ENCODE measurements at regions not wholly inside any gene's neighbourhood (a gene's known extent, or its start where the extent isn't known, plus 50 kb on each side); places are given as distances from the start of the nearest gene placed in this dataset.

DNA sequence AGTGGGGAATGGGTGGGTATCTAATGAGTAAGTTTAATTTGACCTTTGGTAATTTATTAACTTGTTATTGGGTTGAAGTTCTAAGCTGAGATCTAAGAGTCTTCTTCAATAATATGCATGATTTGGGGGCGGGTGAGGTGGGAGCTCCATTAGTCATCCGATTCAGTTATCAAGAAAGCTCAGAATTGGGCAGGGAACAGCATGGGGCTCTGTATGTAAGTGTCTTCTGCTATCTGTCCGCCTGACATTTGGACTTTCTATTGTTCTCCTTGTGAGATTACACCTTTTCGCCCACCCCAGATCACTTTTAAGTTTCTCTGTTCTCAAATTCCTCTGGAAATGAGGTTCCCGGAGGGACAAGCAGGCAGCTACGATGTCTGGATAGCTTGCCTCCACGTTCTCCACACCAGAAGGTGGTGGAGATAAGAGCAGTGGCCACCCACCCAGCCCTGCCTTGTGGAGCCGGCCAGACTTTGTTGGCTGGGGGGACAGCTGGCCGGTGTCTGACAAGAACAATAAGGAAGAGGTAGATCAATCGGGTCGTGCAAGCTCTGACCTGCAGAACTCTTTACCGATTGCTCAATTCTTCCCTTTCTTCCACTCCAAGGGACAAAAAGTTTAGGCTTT lies 75.5 kb upstream of the GATA6 start:
- Mint-ChIP-seq H3K9me3 (ENCODE audit: unreplicated experiment) (no peaks in the 10 kb centered on the region), H3K4me1 (ENCODE audit: unreplicated experiment) (peaks cover 28% of the 10 kb centered on the region), H3K27ac (ENCODE audit: unreplicated experiment) (no peak overlapping the region), H3K27me3 (ENCODE audit: unreplicated experiment) (no peaks in the 10 kb centered on the region), H3K36me3 (ENCODE audit: low read depth, unreplicated experiment) (no peaks in the 10 kb centered on the region), H3K4me3 (ENCODE audit: unreplicated experiment) (no peak overlapping the region)
- TF ChIP-seq, protein P1, sequence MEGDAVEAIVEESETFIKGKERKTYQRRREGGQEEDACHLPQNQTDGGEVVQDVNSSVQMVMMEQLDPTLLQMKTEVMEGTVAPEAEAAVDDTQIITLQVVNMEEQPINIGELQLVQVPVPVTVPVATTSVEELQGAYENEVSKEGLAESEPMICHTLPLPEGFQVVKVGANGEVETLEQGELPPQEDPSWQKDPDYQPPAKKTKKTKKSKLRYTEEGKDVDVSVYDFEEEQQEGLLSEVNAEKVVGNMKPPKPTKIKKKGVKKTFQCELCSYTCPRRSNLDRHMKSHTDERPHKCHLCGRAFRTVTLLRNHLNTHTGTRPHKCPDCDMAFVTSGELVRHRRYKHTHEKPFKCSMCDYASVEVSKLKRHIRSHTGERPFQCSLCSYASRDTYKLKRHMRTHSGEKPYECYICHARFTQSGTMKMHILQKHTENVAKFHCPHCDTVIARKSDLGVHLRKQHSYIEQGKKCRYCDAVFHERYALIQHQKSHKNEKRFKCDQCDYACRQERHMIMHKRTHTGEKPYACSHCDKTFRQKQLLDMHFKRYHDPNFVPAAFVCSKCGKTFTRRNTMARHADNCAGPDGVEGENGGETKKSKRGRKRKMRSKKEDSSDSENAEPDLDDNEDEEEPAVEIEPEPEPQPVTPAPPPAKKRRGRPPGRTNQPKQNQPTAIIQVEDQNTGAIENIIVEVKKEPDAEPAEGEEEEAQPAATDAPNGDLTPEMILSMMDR (IDR thresholded peaks at IDR 0.05; ENCODE audit: unreplicated experiment), result no peak
- DNase-seq (ENCODE audit: low spot score), result peak; percentile 5

DNA sequence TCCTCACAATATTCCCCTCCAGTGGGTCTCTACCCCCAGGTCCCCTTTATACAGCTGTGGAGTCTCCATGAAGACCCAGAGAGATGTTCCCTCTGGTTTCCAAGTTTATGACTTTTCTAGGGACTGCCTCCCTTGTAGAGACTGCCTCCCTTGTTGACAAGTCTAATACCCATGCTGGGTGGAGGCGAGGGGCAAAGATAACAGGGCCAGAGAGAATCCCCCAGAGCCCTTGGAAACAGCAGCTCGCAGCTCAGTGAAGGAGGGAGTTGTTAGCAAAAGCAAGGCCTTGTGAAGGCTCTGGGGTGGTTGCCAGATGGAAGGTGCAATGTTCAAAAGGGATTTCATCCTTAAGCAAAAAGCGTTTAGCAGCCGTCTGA lies 75.0 kb upstream of the GATA6 start:
- H3K36me3 Mint-ChIP-seq (ENCODE audit: low read depth, unreplicated experiment), result no peaks in the 10 kb centered on the region
- no peak for DNase-seq (ENCODE audit: low spot score)
- TF ChIP-seq, protein P1 (IDR thresholded peaks at IDR 0.05; ENCODE audit: unreplicated experiment), result no peak
- H3K27me3 Mint-ChIP-seq (ENCODE audit: unreplicated experiment), result no peaks in the 10 kb centered on the region
- H3K27ac Mint-ChIP-seq (ENCODE audit: unreplicated experiment), result no peak overlapping the region
- H3K9me3 Mint-ChIP-seq (ENCODE audit: unreplicated experiment), result no peaks in the 10 kb centered on the region
- H3K4me1 Mint-ChIP-seq (ENCODE audit: unreplicated experiment), result peaks cover 28% of the 10 kb centered on the region
- H3K4me3 Mint-ChIP-seq (ENCODE audit: unreplicated experiment), result no peak overlapping the region

GRCh38 chr18:22098563-22098989 lies 70.8 kb upstream of the GATA6 start:
- no peak overlapping the region for H3K4me3 Mint-ChIP-seq (ENCODE audit: unreplicated experiment)
- no peaks in the 10 kb centered on the region for H3K9me3 Mint-ChIP-seq (ENCODE audit: unreplicated experiment)
- no peaks in the 10 kb centered on the region for H3K27me3 Mint-ChIP-seq (ENCODE audit: unreplicated experiment)
- no peak for DNase-seq (ENCODE audit: low spot score)
- H3K4me1 Mint-ChIP-seq (ENCODE audit: unreplicated experiment), result peaks cover 46% of the 10 kb centered on the region
- H3K27ac Mint-ChIP-seq (ENCODE audit: unreplicated experiment), result no peak overlapping the region
- no peaks in the 10 kb centered on the region for H3K36me3 Mint-ChIP-seq (ENCODE audit: low read depth, unreplicated experiment)
- TF ChIP-seq, protein P1 (IDR thresholded peaks at IDR 0.05; ENCODE audit: unreplicated experiment), result no peak

DNA sequence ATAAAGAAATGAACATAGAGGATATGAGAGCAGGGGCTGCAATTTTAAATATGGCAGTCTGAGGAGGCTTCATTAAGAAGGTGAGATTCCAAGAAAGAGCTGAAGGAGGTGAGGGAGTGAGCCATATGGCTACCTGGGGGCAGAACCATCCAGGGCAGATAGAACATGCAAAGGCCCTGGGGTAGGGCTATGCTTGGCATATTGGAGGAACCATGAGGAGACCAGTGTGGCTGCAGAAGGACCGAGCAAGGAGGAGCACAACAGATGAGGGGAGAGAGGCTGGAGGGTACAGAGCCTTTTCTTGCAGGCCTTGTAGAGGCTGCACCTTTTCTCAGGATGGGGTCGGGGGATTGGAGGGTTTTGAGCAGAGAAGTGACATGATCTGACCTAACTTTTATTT lies 69.5 kb upstream of the GATA6 start:
- Mint-ChIP-seq H3K27me3 (ENCODE audit: unreplicated experiment) (no peaks in the 10 kb centered on the region), H3K36me3 (ENCODE audit: low read depth, unreplicated experiment) (no peaks in the 10 kb centered on the region), H3K4me3 (ENCODE audit: unreplicated experiment) (no peak overlapping the region), H3K27ac (ENCODE audit: unreplicated experiment) (no peak overlapping the region), H3K4me1 (ENCODE audit: unreplicated experiment) (peaks cover 38% of the 10 kb centered on the region), H3K9me3 (ENCODE audit: unreplicated experiment) (no peaks in the 10 kb centered on the region)
- no peak for DNase-seq (ENCODE audit: low spot score)
- TF ChIP-seq, protein P1 (IDR thresholded peaks at IDR 0.05; ENCODE audit: unreplicated experiment), result no peak

DNA sequence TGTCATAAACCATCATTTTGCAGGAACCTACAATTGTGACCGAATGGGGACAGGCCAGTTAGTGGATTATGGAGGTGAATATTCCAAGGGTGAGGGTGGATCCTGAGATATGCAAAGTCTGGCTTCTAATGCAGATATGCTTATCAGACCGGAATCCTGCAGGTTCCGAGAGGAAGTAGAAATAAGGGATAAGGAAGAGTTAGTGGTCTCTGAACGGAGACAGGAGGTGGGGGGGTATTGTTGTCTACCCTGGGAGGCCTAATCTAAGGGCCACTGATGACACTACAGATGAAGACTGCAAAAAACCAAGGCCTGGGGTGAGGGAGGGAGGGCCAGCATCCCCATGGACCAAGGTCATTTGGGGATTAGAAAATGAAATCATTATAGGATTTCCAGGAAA lies 67.7 kb upstream of the GATA6 start:
- Mint-ChIP-seq H3K36me3 (ENCODE audit: low read depth, unreplicated experiment) (no peaks in the 10 kb centered on the region), H3K4me1 (ENCODE audit: unreplicated experiment) (peaks cover 28% of the 10 kb centered on the region), H3K4me3 (ENCODE audit: unreplicated experiment) (no peak overlapping the region), H3K27me3 (ENCODE audit: unreplicated experiment) (no peaks in the 10 kb centered on the region), H3K9me3 (ENCODE audit: unreplicated experiment) (no peaks in the 10 kb centered on the region), H3K27ac (ENCODE audit: unreplicated experiment) (no peak overlapping the region)
- TF ChIP-seq, protein P1 (IDR thresholded peaks at IDR 0.05; ENCODE audit: unreplicated experiment), result no peak
- no peak for DNase-seq (ENCODE audit: low spot score)
